ENCODE measurements at regions not wholly inside any gene's neighbourhood (a gene's known extent, or its start where the extent isn't known, plus 50 kb on each side); places are given as distances from the start of the nearest gene placed in this dataset.

DNA sequence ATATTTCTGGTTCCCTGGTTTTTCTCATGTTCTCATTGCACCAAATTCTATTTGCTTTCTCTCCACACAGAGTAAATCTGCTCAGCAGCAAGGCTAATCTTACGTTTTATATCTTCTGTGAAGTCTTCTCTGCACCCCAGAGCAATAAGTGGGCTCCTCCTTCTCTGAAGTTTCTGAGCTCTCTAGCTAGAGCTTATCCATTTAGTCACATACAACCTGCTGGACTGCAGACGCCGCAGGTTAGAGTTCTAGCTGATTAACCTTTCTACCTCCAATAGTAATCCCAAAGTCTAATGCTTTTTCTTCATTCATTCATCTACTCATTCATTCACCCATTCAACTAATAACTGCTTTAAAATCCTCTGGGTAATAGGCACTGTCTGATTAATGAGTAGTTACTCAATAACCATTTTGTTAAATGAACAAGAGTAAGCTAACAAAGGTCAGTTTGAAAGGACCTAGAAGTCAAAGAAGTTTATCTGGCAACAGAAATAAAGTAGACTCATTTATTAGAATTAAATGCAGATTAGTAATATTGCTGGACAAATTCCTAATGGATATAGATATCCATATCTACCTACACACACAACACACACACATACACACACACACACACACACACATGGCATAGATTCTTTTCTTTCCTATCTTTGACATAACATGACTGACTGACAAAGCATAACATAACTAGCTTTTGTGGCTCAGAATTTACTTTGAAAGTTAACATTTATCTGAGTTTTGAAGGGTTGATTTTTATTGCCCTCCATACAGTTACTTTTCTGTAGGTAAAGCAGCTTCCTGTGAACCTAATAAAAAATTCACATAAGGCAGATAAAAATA lies 984.6 kb upstream of the SEMA6A start:
- TF ChIP-seq POLR2A (IDR thresholded peaks at IDR 0.05; ENCODE audit: low read length): no peak
- TF ChIP-seq GATA1 (IDR thresholded peaks at IDR 0.05; ENCODE audit: low read depth, low read length): no peak
